GM12864 (cell line): ENCODE measurements at regions not wholly inside any gene's neighbourhood (a gene's known extent, or its start where the extent isn't known, plus 50 kb on each side); places are given as distances from the start of the nearest gene placed in this dataset.

Source experiments
- DNase-seq: peaks from one replicate; pipeline ENCODE4 v3.0.0-alpha.2; 2011; ENCODE audit warnings: low read depth
- H3K4me3 ChIP-seq: 2 replicates; pipeline ENCODE4 v1.5.1; 2011; ENCODE audit warnings: mild to moderate bottlenecking, low read depth, low read length, control low read depth
- TF ChIP-seq, protein P1 (sequence below): IDR thresholded peaks from 2 replicates; pipeline ENCODE4 v1.5.1; 2011; ENCODE audit warnings: low read depth, mild to moderate bottlenecking, moderate library complexity, low read length, control low read depth, inconsistent platforms; ENCODE audit errors: missing control alignments

DNA sequence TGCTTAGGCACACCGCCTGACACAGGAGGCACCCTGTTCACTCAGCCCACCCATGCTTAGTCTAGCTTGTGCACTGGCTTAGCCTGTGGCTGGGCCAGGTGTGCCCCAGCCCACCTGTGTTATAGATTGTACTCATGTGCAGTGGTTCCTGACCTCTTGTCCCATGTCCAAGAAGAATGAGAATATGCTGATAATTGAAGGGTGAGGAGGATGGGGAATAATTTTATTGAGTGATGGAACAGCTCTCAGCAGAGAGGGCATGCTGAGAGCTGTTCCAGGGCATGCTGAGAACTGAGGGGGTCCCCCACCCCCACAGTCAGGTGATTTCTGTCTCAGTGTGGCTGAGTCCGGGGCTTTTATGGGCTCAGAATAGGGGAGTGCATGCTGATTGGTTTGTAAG lies 395.9 kb downstream of the FUT8 start:
- TF ChIP-seq, protein P1, sequence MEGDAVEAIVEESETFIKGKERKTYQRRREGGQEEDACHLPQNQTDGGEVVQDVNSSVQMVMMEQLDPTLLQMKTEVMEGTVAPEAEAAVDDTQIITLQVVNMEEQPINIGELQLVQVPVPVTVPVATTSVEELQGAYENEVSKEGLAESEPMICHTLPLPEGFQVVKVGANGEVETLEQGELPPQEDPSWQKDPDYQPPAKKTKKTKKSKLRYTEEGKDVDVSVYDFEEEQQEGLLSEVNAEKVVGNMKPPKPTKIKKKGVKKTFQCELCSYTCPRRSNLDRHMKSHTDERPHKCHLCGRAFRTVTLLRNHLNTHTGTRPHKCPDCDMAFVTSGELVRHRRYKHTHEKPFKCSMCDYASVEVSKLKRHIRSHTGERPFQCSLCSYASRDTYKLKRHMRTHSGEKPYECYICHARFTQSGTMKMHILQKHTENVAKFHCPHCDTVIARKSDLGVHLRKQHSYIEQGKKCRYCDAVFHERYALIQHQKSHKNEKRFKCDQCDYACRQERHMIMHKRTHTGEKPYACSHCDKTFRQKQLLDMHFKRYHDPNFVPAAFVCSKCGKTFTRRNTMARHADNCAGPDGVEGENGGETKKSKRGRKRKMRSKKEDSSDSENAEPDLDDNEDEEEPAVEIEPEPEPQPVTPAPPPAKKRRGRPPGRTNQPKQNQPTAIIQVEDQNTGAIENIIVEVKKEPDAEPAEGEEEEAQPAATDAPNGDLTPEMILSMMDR, result no peak
- DNase-seq, result no peak
- no peak overlapping the region for H3K4me3 ChIP-seq

GRCh38 chr14:65810322-65810721 lies 397.8 kb downstream of the FUT8 start:
- no peak overlapping the region for H3K4me3 ChIP-seq
- DNase-seq, result no peak
- TF ChIP-seq, protein P1, result no peak

DNA sequence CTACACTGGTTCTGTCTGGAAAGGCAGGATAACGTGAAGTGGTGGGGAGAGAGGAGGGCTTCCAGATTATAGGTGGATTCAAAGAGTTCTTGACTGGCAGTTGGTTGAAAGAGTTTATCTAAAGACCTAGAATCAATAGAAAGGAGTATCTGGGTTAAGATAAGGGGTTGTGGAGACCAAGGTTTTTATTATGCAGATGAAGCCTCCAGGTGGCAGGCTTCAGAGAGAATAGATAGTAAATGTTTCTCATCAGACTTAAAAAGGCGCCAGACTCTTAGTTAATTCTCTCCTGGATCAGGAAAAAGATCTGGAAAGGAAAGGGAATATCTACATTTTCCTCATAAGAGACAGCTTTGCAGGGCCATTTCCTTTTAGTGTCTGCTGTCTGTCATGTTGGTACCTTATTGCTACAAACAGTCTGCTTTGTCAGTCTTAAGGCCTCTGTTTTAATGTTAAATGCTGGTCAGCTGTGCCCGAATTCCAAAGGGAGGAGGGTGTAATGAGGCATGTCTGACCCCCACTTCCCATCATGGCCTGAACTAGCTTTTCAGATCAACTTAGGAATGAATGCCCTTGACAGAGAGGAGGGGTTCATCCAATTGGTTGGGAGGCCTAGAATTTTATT lies 401.3 kb downstream of the FUT8 start:
- no peak overlapping the region for H3K4me3 ChIP-seq
- TF ChIP-seq, protein P1, result no peak
- DNase-seq, result no peak

GRCh38 chr14:65815127-65815526 lies 402.6 kb downstream of the FUT8 start:
- TF ChIP-seq, protein P1, result no peak
- no peak for DNase-seq
- H3K4me3 ChIP-seq, result no peak overlapping the region

DNA sequence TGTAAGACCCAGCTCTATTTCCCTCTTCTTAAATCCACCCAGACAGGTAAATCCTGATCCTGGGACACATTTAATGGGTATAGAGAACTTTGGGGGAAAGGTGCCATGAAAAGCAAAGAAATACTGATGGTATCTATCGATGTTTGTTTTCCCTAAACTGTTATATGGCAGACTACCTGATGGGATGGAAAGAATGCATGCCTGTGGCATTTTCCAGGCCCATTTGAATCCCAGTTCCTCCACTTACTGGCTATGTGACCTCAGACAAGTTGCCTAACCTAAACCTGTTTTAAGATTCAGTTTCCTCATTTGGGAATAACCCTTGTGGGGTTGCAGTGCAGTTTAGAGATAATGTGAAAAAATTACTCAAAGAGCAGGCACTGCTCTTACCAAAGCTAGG lies 404.5 kb downstream of the FUT8 start:
- H3K4me3 ChIP-seq, result no peak overlapping the region
- no peak for DNase-seq
- TF ChIP-seq, protein P1, result no peak

DNA sequence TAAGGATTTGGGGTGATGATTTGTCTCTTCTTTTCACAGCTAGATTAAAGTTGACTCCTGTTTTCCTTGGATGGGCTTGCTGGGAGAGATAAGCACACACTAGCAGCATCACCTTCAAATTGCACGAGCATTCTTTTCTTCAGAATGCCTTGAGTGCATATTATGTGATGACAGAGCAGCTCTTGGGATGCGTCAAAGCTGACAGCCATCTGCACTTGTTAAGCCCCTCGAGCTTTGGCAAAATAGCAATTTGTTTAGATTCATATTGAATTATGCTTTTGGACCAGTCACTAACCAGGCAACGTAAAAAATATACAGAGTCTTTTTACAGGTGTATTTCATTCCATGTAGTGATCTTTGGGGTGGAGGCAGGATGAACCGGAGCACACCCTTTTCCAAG lies 407.0 kb downstream of the FUT8 start:
- TF ChIP-seq, protein P1, result no peak
- no peak overlapping the region for H3K4me3 ChIP-seq
- no peak for DNase-seq

GRCh38 chr14:65821224-65821753 lies 408.8 kb downstream of the FUT8 start:
- no peak for DNase-seq
- TF ChIP-seq, protein P1, result no peak
- no peak overlapping the region for H3K4me3 ChIP-seq
